ENCODE measurements at regions not wholly inside any gene's neighbourhood (a gene's known extent, or its start where the extent isn't known, plus 50 kb on each side); places are given as distances from the start of the nearest gene placed in this dataset.

- no peaks in the 10 kb centered on the region for H3K36me3 Mint-ChIP-seq
- no peaks in the 10 kb centered on the region for H3K4me1 Mint-ChIP-seq
- no peak for DNase-seq
- Histone ChIP-seq H3K4me3 (ENCODE audit: low read length) (no peak overlapping the region), H3K9me3 (ENCODE audit: low read length) (no peaks in the 10 kb centered on the region), H3K36me3 (ENCODE audit: insufficient read depth, low read length) (no peaks in the 10 kb centered on the region), H3K27me3 (ENCODE audit: insufficient read depth, low read length, poor library complexity, severe bottlenecking) (no peaks in the 10 kb centered on the region), H3K4me1 (ENCODE audit: insufficient read depth, low read length) (no peaks in the 10 kb centered on the region), H3K27ac (ENCODE audit: low read depth, low read length) (no peak overlapping the region)
- POLR2A ChIA-PET = no interaction called here
- CTCF ChIA-PET = interaction anchor here (1.0 kb wide), 1 partner anchor 53 kb away, joined by 3 read pairs; no protein-coding TSS in a partner anchor
- peaks cover 2 to 11% of the 10 kb centered on the region in 2 donors for H3K27me3 Mint-ChIP-seq
- H3K27ac Mint-ChIP-seq = no peak overlapping the region
- H3K9me3 Mint-ChIP-seq = no peaks in the 10 kb centered on the region
- H3K4me3 Mint-ChIP-seq = no peak overlapping the region
These were observed 527.8 kb downstream of the MDFIC start for GRCh38 chr7:115449689-115450088.

GRCh38 chr7:115447495-115447894, 525.6 kb downstream of the MDFIC start:
- no peak for DNase-seq
- H3K27ac ChIP-seq (ENCODE audit: low read depth, low read length) = no peak overlapping the region
- H3K4me1 ChIP-seq (ENCODE audit: insufficient read depth, low read length) = no peaks in the 10 kb centered on the region
- ChIA-PET POLR2A (no interaction called here), CTCF (no interaction called here)
- no peak overlapping the region for H3K4me3 Mint-ChIP-seq
- H3K9me3 Mint-ChIP-seq = no peaks in the 10 kb centered on the region
- no peaks in the 10 kb centered on the region for H3K9me3 ChIP-seq (ENCODE audit: low read length)
- no peak overlapping the region for H3K27ac Mint-ChIP-seq
- H3K27me3 ChIP-seq (ENCODE audit: insufficient read depth, low read length, poor library complexity, severe bottlenecking) = no peaks in the 10 kb centered on the region
- peaks cover 2 to 7% of the 10 kb centered on the region in 2 donors for H3K27me3 Mint-ChIP-seq
- no peaks in the 10 kb centered on the region for H3K4me1 Mint-ChIP-seq
- H3K36me3 ChIP-seq (ENCODE audit: insufficient read depth, low read length) = no peaks in the 10 kb centered on the region
- H3K4me3 ChIP-seq (ENCODE audit: low read length) = no peak overlapping the region
- H3K36me3 Mint-ChIP-seq = no peaks in the 10 kb centered on the region

DNA sequence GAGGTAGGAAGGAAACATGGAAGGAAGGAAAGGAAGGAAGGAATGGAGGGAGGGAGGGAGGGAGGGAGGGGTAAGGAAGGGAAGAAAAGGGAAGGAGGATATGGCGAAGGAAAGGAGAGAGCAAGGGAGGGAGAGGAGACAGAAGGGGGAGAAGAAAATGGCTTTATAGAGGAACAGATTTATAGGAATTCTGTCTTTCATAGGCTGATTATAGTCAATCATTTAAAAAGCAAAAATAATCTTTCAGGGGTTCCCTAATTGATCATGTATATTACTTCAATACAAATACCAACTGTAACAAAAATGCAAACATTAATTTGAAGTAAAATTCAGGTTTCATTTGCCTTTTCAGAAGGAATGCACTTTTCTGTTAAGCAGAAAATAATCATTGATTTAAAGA, 519.1 kb downstream of the MDFIC start:
- Mint-ChIP-seq H3K36me3 (no peaks in the 10 kb centered on the region), H3K9me3 (peaks cover 0 to 5% (median 0%) of the 10 kb centered on the region in 5 donors), H3K27ac (no peak overlapping the region), H3K27me3 (peaks cover 1 to 4% of the 10 kb centered on the region in 2 donors), H3K4me1 (peaks cover 0 to 4% (median 0%) of the 10 kb centered on the region in 3 donors), H3K4me3 (no peak overlapping the region)
- DNase-seq = no peak
- Histone ChIP-seq H3K9me3 (ENCODE audit: low read length) (no peaks in the 10 kb centered on the region), H3K4me1 (ENCODE audit: insufficient read depth, low read length) (no peaks in the 10 kb centered on the region), H3K27me3 (ENCODE audit: insufficient read depth, low read length, poor library complexity, severe bottlenecking) (no peaks in the 10 kb centered on the region), H3K4me3 (ENCODE audit: low read length) (no peak overlapping the region), H3K27ac (ENCODE audit: low read depth, low read length) (no peak overlapping the region), H3K36me3 (ENCODE audit: insufficient read depth, low read length) (no peaks in the 10 kb centered on the region)
- ChIA-PET POLR2A (no interaction called here), CTCF (no interaction called here)

GRCh38 chr7:115435178-115435577, 513.3 kb downstream of the MDFIC start:
- no peak overlapping the region for H3K4me3 Mint-ChIP-seq
- no peaks in the 10 kb centered on the region for H3K36me3 Mint-ChIP-seq
- Histone ChIP-seq H3K4me1 (ENCODE audit: insufficient read depth, low read length) (no peaks in the 10 kb centered on the region), H3K27me3 (ENCODE audit: insufficient read depth, low read length, poor library complexity, severe bottlenecking) (no peaks in the 10 kb centered on the region), H3K27ac (ENCODE audit: low read depth, low read length) (no peak overlapping the region), H3K36me3 (ENCODE audit: insufficient read depth, low read length) (no peaks in the 10 kb centered on the region), H3K9me3 (ENCODE audit: low read length) (no peaks in the 10 kb centered on the region), H3K4me3 (ENCODE audit: low read length) (no peak overlapping the region)
- H3K9me3 Mint-ChIP-seq = peaks cover 0 to 5% (median 0%) of the 10 kb centered on the region in 5 donors
- H3K27me3 Mint-ChIP-seq = peaks cover 0 to 5% of the 10 kb centered on the region in 2 donors
- CTCF ChIA-PET = no interaction called here
- H3K4me1 Mint-ChIP-seq = no peaks in the 10 kb centered on the region
- DNase-seq = no peak
- POLR2A ChIA-PET = no interaction called here
- no peak overlapping the region for H3K27ac Mint-ChIP-seq

GRCh38 chr7:115429918-115430317, 508.0 kb downstream of the MDFIC start:
- CTCF ChIA-PET = no interaction called here
- POLR2A ChIA-PET = no interaction called here
- no peaks in the 10 kb centered on the region for H3K36me3 Mint-ChIP-seq
- no peaks in the 10 kb centered on the region for H3K27me3 ChIP-seq (ENCODE audit: insufficient read depth, low read length, poor library complexity, severe bottlenecking)
- H3K36me3 ChIP-seq (ENCODE audit: insufficient read depth, low read length) = no peaks in the 10 kb centered on the region
- H3K4me3 ChIP-seq (ENCODE audit: low read length) = no peak overlapping the region
- no peak overlapping the region for H3K27ac Mint-ChIP-seq
- no peaks in the 10 kb centered on the region for H3K4me1 Mint-ChIP-seq
- H3K4me1 ChIP-seq (ENCODE audit: insufficient read depth, low read length) = no peaks in the 10 kb centered on the region
- no peak for DNase-seq
- no peak overlapping the region for H3K27ac ChIP-seq (ENCODE audit: low read depth, low read length)
- H3K4me3 Mint-ChIP-seq = no peak overlapping the region
- H3K9me3 Mint-ChIP-seq = peaks cover 0 to 3% (median 0%) of the 10 kb centered on the region in 5 donors
- H3K9me3 ChIP-seq (ENCODE audit: low read length) = no peaks in the 10 kb centered on the region
- peaks cover 0 to 5% of the 10 kb centered on the region in 2 donors for H3K27me3 Mint-ChIP-seq

DNA sequence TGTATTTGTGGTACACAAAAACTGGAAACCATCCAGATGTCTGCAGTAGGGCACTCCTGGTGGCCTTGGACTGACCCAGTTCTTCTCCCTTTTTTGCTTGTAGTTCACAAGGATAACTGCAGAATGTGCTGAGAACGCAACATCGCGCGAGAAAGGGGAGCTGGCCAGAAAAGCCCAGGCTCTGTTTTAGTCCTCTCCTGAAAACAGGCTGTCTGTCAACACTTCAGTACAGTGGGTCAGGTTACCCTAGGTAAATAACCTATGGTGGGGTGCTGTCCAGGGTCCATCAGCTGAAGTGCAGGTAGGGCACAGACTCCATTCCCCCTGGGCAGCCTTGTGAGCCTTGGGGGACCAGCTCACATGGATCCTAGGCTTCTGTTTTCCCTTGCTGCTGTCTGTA, 495.8 kb downstream of the MDFIC start:
- no peak overlapping the region for H3K4me3 Mint-ChIP-seq
- H3K27ac Mint-ChIP-seq = no peak overlapping the region
- no peaks in the 10 kb centered on the region for H3K9me3 ChIP-seq (ENCODE audit: low read length)
- H3K36me3 ChIP-seq (ENCODE audit: insufficient read depth, low read length) = no peaks in the 10 kb centered on the region
- H3K4me1 Mint-ChIP-seq = no peaks in the 10 kb centered on the region
- ChIA-PET CTCF (no interaction called here), POLR2A (no interaction called here)
- no peak overlapping the region for H3K4me3 ChIP-seq (ENCODE audit: low read length)
- DNase-seq = no peak
- peaks cover 0 to 2% of the 10 kb centered on the region in 2 donors for H3K27me3 Mint-ChIP-seq
- no peaks in the 10 kb centered on the region for H3K27me3 ChIP-seq (ENCODE audit: insufficient read depth, low read length, poor library complexity, severe bottlenecking)
- H3K9me3 Mint-ChIP-seq = no peaks in the 10 kb centered on the region
- H3K36me3 Mint-ChIP-seq = peaks cover 0 to 4% (median 0%) of the 10 kb centered on the region in 3 donors
- H3K4me1 ChIP-seq (ENCODE audit: insufficient read depth, low read length) = no peaks in the 10 kb centered on the region
- H3K27ac ChIP-seq (ENCODE audit: low read depth, low read length) = no peak overlapping the region

- peak overlapping the region in 3 of 7 donors; percentile 16 to 44 (median 33) for H3K4me3 Mint-ChIP-seq
- peak overlapping the region in 4 of 8 donors; percentile 6 to 74 (median 44) for H3K27ac Mint-ChIP-seq
- Histone ChIP-seq H3K27ac (ENCODE audit: low read depth, low read length) (no peak overlapping the region), H3K9me3 (ENCODE audit: low read length) (no peaks in the 10 kb centered on the region), H3K4me1 (ENCODE audit: insufficient read depth, low read length) (no peaks in the 10 kb centered on the region), H3K36me3 (ENCODE audit: insufficient read depth, low read length) (no peaks in the 10 kb centered on the region), H3K4me3 (ENCODE audit: low read length) (no peak overlapping the region), H3K27me3 (ENCODE audit: insufficient read depth, low read length, poor library complexity, severe bottlenecking) (no peaks in the 10 kb centered on the region)
- H3K9me3 Mint-ChIP-seq = peaks cover 0 to 2% (median 0%) of the 10 kb centered on the region in 5 donors
- DNase-seq = no peak
- CTCF ChIA-PET = interaction anchor here (0.6 kb wide), 1 partner anchor 84 kb away, joined by 3 read pairs; no protein-coding TSS in a partner anchor
- no peaks in the 10 kb centered on the region for H3K27me3 Mint-ChIP-seq
- H3K4me1 Mint-ChIP-seq = peaks cover 14 to 19% (median 17%) of the 10 kb centered on the region in 3 donors
- POLR2A ChIA-PET = interaction anchor here (0.7 kb wide), 1 partner anchor 202 kb away, joined by 5 read pairs; no protein-coding TSS in a partner anchor
- H3K36me3 Mint-ChIP-seq = no peaks in the 10 kb centered on the region
These were observed 489.2 kb downstream of the MDFIC start for GRCh38 chr7:115410972-115411686.

DNA sequence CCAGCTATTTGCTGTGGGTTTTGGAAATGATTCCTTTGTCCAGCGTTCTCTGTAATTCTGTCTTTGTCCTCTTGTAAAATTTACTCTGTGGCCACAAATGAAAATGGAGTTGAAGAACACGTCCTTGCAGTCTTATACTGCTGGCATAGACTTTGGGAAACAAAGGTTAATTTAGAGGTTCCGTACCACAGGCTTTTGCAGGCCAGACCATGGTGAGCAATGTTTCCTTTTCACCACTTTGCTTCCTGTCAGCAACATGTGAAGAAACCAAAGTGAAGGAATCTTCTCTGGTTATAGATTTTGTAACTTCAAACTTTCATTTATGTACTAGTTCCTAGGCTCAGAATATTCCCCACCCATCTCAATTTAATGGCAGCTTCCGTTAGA, 488.5 kb downstream of the MDFIC start:
- H3K4me1 ChIP-seq (ENCODE audit: insufficient read depth, low read length) = no peaks in the 10 kb centered on the region
- H3K4me1 Mint-ChIP-seq = peaks cover 14 to 19% (median 17%) of the 10 kb centered on the region in 3 donors
- H3K4me3 Mint-ChIP-seq = peak overlapping the region in 3 of 7 donors; percentile 4 to 44 (median 38)
- H3K27ac ChIP-seq (ENCODE audit: low read depth, low read length) = no peak overlapping the region
- H3K27me3 Mint-ChIP-seq = no peaks in the 10 kb centered on the region
- no peak for DNase-seq
- peak overlapping the region in 2 of 8 donors; percentile 63 to 70 for H3K27ac Mint-ChIP-seq
- ChIA-PET CTCF (interaction anchor here (0.6 kb wide), 1 partner anchor 85 kb away, joined by 3 read pairs; no protein-coding TSS in a partner anchor), POLR2A (no interaction called here)
- peaks cover 0 to 2% (median 0%) of the 10 kb centered on the region in 5 donors for H3K9me3 Mint-ChIP-seq
- H3K36me3 ChIP-seq (ENCODE audit: insufficient read depth, low read length) = no peaks in the 10 kb centered on the region
- no peaks in the 10 kb centered on the region for H3K36me3 Mint-ChIP-seq
- no peak overlapping the region for H3K4me3 ChIP-seq (ENCODE audit: low read length)
- no peaks in the 10 kb centered on the region for H3K27me3 ChIP-seq (ENCODE audit: insufficient read depth, low read length, poor library complexity, severe bottlenecking)
- H3K9me3 ChIP-seq (ENCODE audit: low read length) = no peaks in the 10 kb centered on the region

Data from CD8-positive, alpha-beta memory T cell (primary cell).